Adrenal gland (tissue), 5 donors: ENCODE measurements at regions not wholly inside any gene's neighbourhood (a gene's known extent, or its start where the extent isn't known, plus 50 kb on each side); places are given as distances from the start of the nearest gene placed in this dataset.

ENCODE experiments used
- POLR2A ChIP-seq, 2 donors: fragments of 450-650 bp; IDR thresholded peaks; one replicate each; pipeline ENCODE4 v1.6.1; 2017; ENCODE audit warnings: antibody characterized with exemption in 2 of 2, mild to moderate bottlenecking in 2 of 2, moderate library complexity in 1 of 2
- TF ChIP-seq, protein P1 (sequence below), 6 experiments: fragments of 450-650 bp in 4 of 6; fragments of 200-600 bp in 2 of 6; sonication (generic) in 1 of 6; IDR thresholded peaks; 1 replicate in 5 of 6; 2 replicates in 1 of 6; pipeline versions ENCODE4 v1.5.1 to v1.8.0; 2016 to 2021; ENCODE audit warnings: antibody characterized with exemption in 6 of 6, mild to moderate bottlenecking in 2 of 6, moderate library complexity in 1 of 6
- donor health status: DM: no; HTN: no; CAD: no.

- TF ChIP-seq, protein P1, sequence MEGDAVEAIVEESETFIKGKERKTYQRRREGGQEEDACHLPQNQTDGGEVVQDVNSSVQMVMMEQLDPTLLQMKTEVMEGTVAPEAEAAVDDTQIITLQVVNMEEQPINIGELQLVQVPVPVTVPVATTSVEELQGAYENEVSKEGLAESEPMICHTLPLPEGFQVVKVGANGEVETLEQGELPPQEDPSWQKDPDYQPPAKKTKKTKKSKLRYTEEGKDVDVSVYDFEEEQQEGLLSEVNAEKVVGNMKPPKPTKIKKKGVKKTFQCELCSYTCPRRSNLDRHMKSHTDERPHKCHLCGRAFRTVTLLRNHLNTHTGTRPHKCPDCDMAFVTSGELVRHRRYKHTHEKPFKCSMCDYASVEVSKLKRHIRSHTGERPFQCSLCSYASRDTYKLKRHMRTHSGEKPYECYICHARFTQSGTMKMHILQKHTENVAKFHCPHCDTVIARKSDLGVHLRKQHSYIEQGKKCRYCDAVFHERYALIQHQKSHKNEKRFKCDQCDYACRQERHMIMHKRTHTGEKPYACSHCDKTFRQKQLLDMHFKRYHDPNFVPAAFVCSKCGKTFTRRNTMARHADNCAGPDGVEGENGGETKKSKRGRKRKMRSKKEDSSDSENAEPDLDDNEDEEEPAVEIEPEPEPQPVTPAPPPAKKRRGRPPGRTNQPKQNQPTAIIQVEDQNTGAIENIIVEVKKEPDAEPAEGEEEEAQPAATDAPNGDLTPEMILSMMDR (IDR thresholded peaks at IDR 0.05) = no peak
- no peak for TF ChIP-seq POLR2A (IDR thresholded peaks at IDR 0.05)
Observed at GRCh38 chr12:28908646-28909045, 240.4 kb upstream of the FAR2 start.
